GM12878 (cell line): ENCODE measurements at regions not wholly inside any gene's neighbourhood (a gene's known extent, or its start where the extent isn't known, plus 50 kb on each side); places are given as distances from the start of the nearest gene placed in this dataset.

ENCODE experiments used
- ATAC-seq: fragments of 200-7000 bp; cut with Tn5 transposase; 3 replicates; pipeline ENCODE4 v1.9.1; 2020; ENCODE audit warnings: mild to moderate bottlenecking, moderate library complexity
- BruUV-seq: library from RNA; stranded (reverse); fragments of 400-500 nt; replicated peaks from 2 replicates; lab custom pipeline; 2021; lab: Mats Ljungman, UMichigan
- CTCF ChIA-PET: fragments of 300-600 bp; sonication (Branson Sonifier 250); formaldehyde crosslinking; extraction: SDS; loops from one replicate; lab custom pipeline; 2021; ENCODE audit warnings: inconsistent platforms; lab: Yijun Ruan, JAX
- POLR2A ChIA-PET: fragments of 350-600 bp; formaldehyde crosslinking; extraction: SDS; loops from one replicate; lab custom pipeline; 2021; ENCODE audit warnings: inconsistent platforms; lab: Charles Lee
- RAD21 ChIA-PET: fragments of 300-600 bp; sonication (Branson Sonifier 250); formaldehyde crosslinking; loops from one replicate; lab custom pipeline; 2023; ENCODE audit warnings: antibody characterized with exemption; ENCODE audit not compliant: unreplicated experiment; lab: Charles Lee
- SMC1A ChIA-PET: fragments of 300-600 bp; sonication (Branson Sonifier 250); formaldehyde crosslinking; loops from one replicate; lab custom pipeline; 2023; ENCODE audit not compliant: unreplicated experiment, uncharacterized antibody; lab: Charles Lee
- DNase-seq: peaks from one replicate; pipeline ENCODE4 v3.0.0-alpha.2; 2011; ENCODE audit warnings: low read depth, low spot score
- FAIRE-seq: peaks from 3 replicates; lab custom pipeline; 2011; peaks lifted over from hg19 to GRCh38; lab: Jason Lieb, UNC
- H2AFZ ChIP-seq: 2 replicates; pipeline ENCODE4 v1.6.0; 2011; ENCODE audit warnings: low read depth, low read length, control low read depth; ENCODE audit not compliant: control insufficient read depth
- H3K27ac ChIP-seq: 2 replicates; pipeline ENCODE4 v1.5.1; 2011; ENCODE audit warnings: control low read depth; ENCODE audit not compliant: control insufficient read depth, insufficient read depth
- H3K27me3 ChIP-seq, 2 experiments: replicated peaks in 1 of 2; 2 replicates each; pipeline versions ENCODE4 v1.6.0 to v1.6.1; 2011; ENCODE audit warnings: low read length in 1 of 2; ENCODE audit not compliant: control insufficient read depth in 2 of 2, insufficient read depth in 2 of 2
- H3K36me3 ChIP-seq, 2 experiments: 2 replicates each; pipeline ENCODE4 v1.5.1; 2011; ENCODE audit warnings: low read length in 1 of 2; ENCODE audit not compliant: control insufficient read depth in 2 of 2, insufficient read depth in 2 of 2
- H3K4me1 ChIP-seq: 2 replicates; pipeline ENCODE4 v1.6.1; 2011; ENCODE audit warnings: mild to moderate bottlenecking, low read length, moderate library complexity, mixed read lengths; ENCODE audit not compliant: control insufficient read depth, insufficient read depth
- H3K4me2 ChIP-seq: 2 replicates; pipeline ENCODE4 v1.6.0; 2011; ENCODE audit warnings: control low read depth; ENCODE audit not compliant: control insufficient read depth, insufficient read depth
- H3K4me3 ChIP-seq: fragments of 200-600 bp; sonication (generic); 2 replicates; pipeline ENCODE4 v1.5.1; 2016
- H3K79me2 ChIP-seq: 2 replicates; pipeline ENCODE4 v1.6.0; 2011; ENCODE audit warnings: low read length; ENCODE audit not compliant: control insufficient read depth, insufficient read depth
- H3K9ac ChIP-seq: 2 replicates; pipeline ENCODE4 v1.8.0; 2011; ENCODE audit warnings: low read length, control low read depth, mixed read lengths; ENCODE audit not compliant: control insufficient read depth, insufficient read depth
- H3K9me3 ChIP-seq: replicated peaks from 3 replicates; pipeline ENCODE4 v1.5.1; 2011; ENCODE audit warnings: mild to moderate bottlenecking, low read length; ENCODE audit not compliant: control insufficient read depth, insufficient read depth
- H4K20me1 ChIP-seq: 2 replicates; pipeline ENCODE4 v1.6.0; 2011; ENCODE audit not compliant: control insufficient read depth, insufficient read depth
- CHD1 ChIP-seq: IDR thresholded peaks from 2 replicates; pipeline ENCODE4 v1.6.1; 2012; ENCODE audit warnings: low read depth, low read length, improper control_type of control experiment
- CREB1 ChIP-seq: IDR thresholded peaks from 2 replicates; pipeline ENCODE4 v1.6.1; 2012; ENCODE audit warnings: low read depth, mild to moderate bottlenecking, inconsistent platforms
- FOXM1 ChIP-seq: IDR thresholded peaks from 2 replicates; pipeline ENCODE4 v1.6.1; 2012; ENCODE audit warnings: low read depth, mild to moderate bottlenecking, inconsistent platforms, low read length, moderate library complexity
- HDGF ChIP-seq: fragments of 450-650 bp; IDR thresholded peaks from 2 replicates; pipeline ENCODE4 v1.6.1; 2016; ENCODE audit warnings: antibody characterized with exemption
- LARP7 ChIP-seq: fragments of 450-650 bp; IDR thresholded peaks from 2 replicates; pipeline ENCODE4 v1.6.1; 2017; ENCODE audit warnings: mild to moderate bottlenecking
- MTA2 ChIP-seq: fragments of 450-650 bp; IDR thresholded peaks from 2 replicates; pipeline ENCODE4 v1.6.1; 2016; ENCODE audit warnings: low read depth, mild to moderate bottlenecking, moderate library complexity
- RUNX3 ChIP-seq: IDR thresholded peaks from 2 replicates; pipeline ENCODE4 v1.6.1; 2012; ENCODE audit warnings: low read length, inconsistent platforms
- SMC3 ChIP-seq: IDR thresholded peaks from 2 replicates; pipeline ENCODE4 v1.6.1; 2011; ENCODE audit warnings: low read length, improper control_type of control experiment, borderline replicate concordance
- SUPT20H ChIP-seq: IDR thresholded peaks from 2 replicates; pipeline ENCODE4 v1.6.1; 2011; ENCODE audit warnings: low read depth, mild to moderate bottlenecking, low read length, moderate library complexity, borderline replicate concordance; ENCODE audit not compliant: control insufficient read depth
- WGBS: methylation state at CpG from one replicate; pipeline ENCODE4 v1.1.6; 2016; ENCODE audit warnings: low lambda C conversion rate; ENCODE audit not compliant: insufficient replicate concordance, insufficient coverage; ENCODE audit errors: missing lambda C conversion rate; 5-methylcytosine and 5-hydroxymethylcytosine counted together
- in situ Hi-C: fragments of 300-500 bp; cut with MboI; formaldehyde crosslinking; loops from 9 replicates; pipeline ENCODE4 v1.14.3; 2018; ENCODE audit warnings: mixed read lengths
- intact Hi-C: fragments of 100-400 bp; cut with micrococcal nuclease; formaldehyde crosslinking; loops from one replicate; pipeline ENCODE4 v1.14.2; 2022; ENCODE audit not compliant: unreplicated experiment
- TF ChIP-seq, protein P1 (sequence below): fragments of 450-650 bp; IDR thresholded peaks from 2 replicates; pipeline ENCODE4 v1.6.1; 2017; ENCODE audit warnings: mild to moderate bottlenecking, low read depth, inconsistent platforms; ENCODE audit not compliant: poor library complexity, severe bottlenecking
- TF ChIP-seq, protein P2 (sequence below): IDR thresholded peaks from 2 replicates; pipeline ENCODE4 v1.6.1; 2012; ENCODE audit warnings: low read depth, low read length, improper control_type of control experiment

DNA sequence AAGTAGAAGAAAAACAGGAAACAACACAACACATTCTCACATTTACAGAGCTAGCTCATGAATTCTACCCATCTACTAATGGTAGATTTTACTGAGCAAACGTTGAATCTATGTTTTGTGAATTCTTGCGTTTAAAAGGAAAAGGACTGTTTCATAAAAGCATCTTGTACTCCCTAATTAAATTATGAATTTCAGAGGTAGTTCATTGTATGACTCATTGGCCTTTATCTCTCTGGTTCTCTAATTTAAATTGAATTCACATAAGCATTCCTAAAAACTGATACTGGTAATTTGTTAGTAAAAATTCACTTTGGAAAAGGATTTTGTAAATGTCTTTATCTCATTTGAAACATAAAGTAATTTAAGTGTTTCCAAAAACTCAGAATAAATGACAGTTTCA lies 687.3 kb downstream of the BRINP3 start:
- no peak overlapping the region for H3K9ac ChIP-seq
- no peaks in the 10 kb centered on the region for H3K9me3 ChIP-seq
- H3K79me2 ChIP-seq = no peaks in the 10 kb centered on the region
- ChIA-PET RAD21 (no interaction called here), CTCF (no interaction called here), SMC1A (no interaction called here), POLR2A (no interaction called here)
- no peaks in the 10 kb centered on the region for H4K20me1 ChIP-seq
- no peaks in the 10 kb centered on the region for H3K36me3 ChIP-seq
- TF ChIP-seq CREB1 (no peak), HDGF (no peak), RUNX3 (no peak), SMC3 (no peak), MTA2 (no peak), LARP7 (no peak), SUPT20H (no peak), FOXM1 (no peak), CHD1 (no peak)
- TF ChIP-seq, protein P1, sequence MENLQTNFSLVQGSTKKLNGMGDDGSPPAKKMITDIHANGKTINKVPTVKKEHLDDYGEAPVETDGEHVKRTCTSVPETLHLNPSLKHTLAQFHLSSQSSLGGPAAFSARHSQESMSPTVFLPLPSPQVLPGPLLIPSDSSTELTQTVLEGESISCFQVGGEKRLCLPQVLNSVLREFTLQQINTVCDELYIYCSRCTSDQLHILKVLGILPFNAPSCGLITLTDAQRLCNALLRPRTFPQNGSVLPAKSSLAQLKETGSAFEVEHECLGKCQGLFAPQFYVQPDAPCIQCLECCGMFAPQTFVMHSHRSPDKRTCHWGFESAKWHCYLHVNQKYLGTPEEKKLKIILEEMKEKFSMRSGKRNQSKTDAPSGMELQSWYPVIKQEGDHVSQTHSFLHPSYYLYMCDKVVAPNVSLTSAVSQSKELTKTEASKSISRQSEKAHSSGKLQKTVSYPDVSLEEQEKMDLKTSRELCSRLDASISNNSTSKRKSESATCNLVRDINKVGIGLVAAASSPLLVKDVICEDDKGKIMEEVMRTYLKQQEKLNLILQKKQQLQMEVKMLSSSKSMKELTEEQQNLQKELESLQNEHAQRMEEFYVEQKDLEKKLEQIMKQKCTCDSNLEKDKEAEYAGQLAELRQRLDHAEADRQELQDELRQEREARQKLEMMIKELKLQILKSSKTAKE = no peak
- TF ChIP-seq, protein P2, sequence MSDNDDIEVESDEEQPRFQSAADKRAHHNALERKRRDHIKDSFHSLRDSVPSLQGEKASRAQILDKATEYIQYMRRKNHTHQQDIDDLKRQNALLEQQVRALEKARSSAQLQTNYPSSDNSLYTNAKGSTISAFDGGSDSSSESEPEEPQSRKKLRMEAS = no peak
- BruUV-seq = no TSS peak
- ATAC-seq (no peak), DNase-seq (no peak), FAIRE-seq (no peak)
- no peak overlapping the region for H3K27ac ChIP-seq
- in situ Hi-C loops (no loop called here), intact Hi-C loops (no loop called here)
- no peak overlapping the region for H3K4me2 ChIP-seq
- no peaks in the 10 kb centered on the region for H3K4me1 ChIP-seq
- no peak overlapping the region for H2AFZ ChIP-seq
- WGBS = 55% methylated on average over 2 of the region's 2 CpGs
- no peaks in the 10 kb centered on the region for H3K27me3 ChIP-seq
- no peak overlapping the region for H3K4me3 ChIP-seq
